ENCODE measurements at regions not wholly inside any gene's neighbourhood (a gene's known extent, or its start where the extent isn't known, plus 50 kb on each side); places are given as distances from the start of the nearest gene placed in this dataset.

DNA sequence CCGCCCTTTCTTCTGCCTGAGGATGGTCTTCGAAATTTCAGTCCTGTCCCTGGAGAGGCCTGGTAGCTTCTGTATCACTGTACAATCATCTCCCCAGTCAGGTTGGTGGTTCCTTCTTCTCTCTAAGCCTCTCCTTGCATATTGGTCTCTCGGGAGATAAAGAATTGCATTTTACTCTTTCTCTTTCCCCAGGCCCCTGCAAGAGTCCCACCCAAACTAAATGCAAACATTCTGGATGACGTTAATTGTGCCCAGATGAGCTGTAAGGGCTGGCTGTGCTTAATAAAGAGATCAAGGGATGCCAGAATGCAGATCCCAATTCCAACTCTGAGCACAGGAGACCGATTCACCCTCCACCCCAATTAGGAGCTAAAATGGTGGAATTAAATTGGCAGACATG is 835.4 kb upstream of the TMEM132C start:
- TF ChIP-seq, protein P1, sequence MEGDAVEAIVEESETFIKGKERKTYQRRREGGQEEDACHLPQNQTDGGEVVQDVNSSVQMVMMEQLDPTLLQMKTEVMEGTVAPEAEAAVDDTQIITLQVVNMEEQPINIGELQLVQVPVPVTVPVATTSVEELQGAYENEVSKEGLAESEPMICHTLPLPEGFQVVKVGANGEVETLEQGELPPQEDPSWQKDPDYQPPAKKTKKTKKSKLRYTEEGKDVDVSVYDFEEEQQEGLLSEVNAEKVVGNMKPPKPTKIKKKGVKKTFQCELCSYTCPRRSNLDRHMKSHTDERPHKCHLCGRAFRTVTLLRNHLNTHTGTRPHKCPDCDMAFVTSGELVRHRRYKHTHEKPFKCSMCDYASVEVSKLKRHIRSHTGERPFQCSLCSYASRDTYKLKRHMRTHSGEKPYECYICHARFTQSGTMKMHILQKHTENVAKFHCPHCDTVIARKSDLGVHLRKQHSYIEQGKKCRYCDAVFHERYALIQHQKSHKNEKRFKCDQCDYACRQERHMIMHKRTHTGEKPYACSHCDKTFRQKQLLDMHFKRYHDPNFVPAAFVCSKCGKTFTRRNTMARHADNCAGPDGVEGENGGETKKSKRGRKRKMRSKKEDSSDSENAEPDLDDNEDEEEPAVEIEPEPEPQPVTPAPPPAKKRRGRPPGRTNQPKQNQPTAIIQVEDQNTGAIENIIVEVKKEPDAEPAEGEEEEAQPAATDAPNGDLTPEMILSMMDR (IDR thresholded peaks at IDR 0.05 in 4 of 5, conservative IDR thresholded peaks at IDR 0.05 in 1 of 5): no peak
- no peak for TF ChIP-seq POLR2A (IDR thresholded peaks at IDR 0.05)

Data from gastrocnemius medialis (tissue), 4 donors.